ENCODE measurements at regions not wholly inside any gene's neighbourhood (a gene's known extent, or its start where the extent isn't known, plus 50 kb on each side); places are given as distances from the start of the nearest gene placed in this dataset.

DNA sequence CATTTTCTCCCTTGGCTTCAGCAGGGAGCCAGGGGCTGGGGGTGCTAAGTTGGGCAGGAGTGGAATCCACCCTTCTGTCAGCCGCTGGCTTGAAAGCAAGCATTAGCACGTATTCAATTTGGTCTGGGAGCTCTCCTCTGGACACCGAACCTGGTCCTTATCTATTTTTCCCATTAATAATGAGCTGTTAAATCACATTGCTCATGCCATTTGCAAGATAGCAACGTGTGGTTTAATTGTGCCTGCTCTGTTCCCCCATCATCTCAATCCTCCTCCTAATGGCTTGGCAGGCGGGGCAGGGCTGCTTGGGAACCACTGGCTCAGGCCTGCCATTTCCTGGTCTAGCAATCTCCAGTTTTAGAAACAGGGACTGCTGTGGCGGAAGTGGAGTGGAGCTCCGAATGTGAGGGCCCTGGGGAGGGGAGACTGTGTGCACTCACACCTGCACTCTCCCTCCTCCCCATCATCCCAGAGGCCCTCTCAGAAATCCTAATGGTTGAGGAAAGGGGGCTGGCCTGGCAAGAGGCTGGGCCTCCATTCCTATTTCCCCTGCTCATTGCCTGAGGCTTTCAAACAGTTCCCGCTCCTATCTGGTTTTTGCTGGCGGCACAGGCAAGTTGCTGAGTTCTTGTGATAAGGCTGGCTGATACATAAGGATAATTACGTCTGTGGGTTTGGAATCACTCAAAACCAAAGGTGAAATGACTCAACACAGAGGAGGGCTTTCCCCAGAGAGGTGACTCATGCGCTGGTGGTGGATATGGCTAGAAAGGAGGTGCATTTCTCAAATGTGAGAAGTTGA is 201.2 kb upstream of the E2F8 start:
- no peak overlapping the region for H3K27ac ChIP-seq
- H3K4me1 ChIP-seq (replicated peaks) = peaks cover 4% of the 10 kb centered on the region; the same call in 1 of the 2 replicates
- H3K27me3 ChIP-seq (replicated peaks) = no peaks in the 10 kb centered on the region
- H3K9me3 ChIP-seq (replicated peaks) = no peaks in the 10 kb centered on the region
- H3K4me3 ChIP-seq = no peak overlapping the region
- H3K36me3 ChIP-seq = no peaks in the 10 kb centered on the region
- DNase-seq (ENCODE audit: low read depth in 1 of 2, low spot score in 2 of 2) = peak; percentile 34 to 47

GRCh38 chr11:19441288-19441687 is 200.5 kb upstream of the E2F8 start:
- Histone ChIP-seq H3K27me3 (replicated peaks) (no peaks in the 10 kb centered on the region; the same call in 1 of the 2 replicates), H3K4me1 (replicated peaks) (peaks cover 4% of the 10 kb centered on the region; the same call in 1 of the 2 replicates), H3K9me3 (replicated peaks) (no peaks in the 10 kb centered on the region), H3K27ac (no peak overlapping the region), H3K36me3 (no peaks in the 10 kb centered on the region), H3K4me3 (no peak overlapping the region)
- no peak for DNase-seq (ENCODE audit: low read depth in 1 of 2, low spot score in 2 of 2)

DNA sequence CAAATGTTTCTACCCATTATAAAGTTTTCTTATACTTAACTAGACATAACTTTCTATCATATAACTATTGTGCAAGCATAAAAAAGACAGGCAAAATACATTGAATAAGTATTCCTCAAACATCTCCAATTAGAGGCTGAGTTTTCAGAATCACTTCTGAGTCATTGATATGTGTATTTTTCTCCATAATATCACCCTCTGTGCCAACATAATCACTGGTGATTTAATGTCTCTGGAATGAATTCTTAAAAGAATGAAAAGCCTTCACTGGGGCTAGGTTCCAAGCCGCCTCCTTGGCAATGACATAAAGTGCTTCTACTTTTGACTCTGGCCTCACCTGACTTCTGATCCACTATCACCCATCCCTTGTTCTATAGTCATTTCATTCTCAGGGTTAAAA is 197.0 kb upstream of the E2F8 start:
- H3K4me3 ChIP-seq = no peak overlapping the region
- DNase-seq (ENCODE audit: low read depth in 1 of 2, low spot score in 2 of 2) = peak in 1 of 2 experiments; percentile 7
- H3K27ac ChIP-seq = no peak overlapping the region
- no peaks in the 10 kb centered on the region for H3K36me3 ChIP-seq
- no peaks in the 10 kb centered on the region for H3K9me3 ChIP-seq (replicated peaks)
- no peaks in the 10 kb centered on the region; the same call in 1 of the 2 replicates for H3K27me3 ChIP-seq (replicated peaks)
- H3K4me1 ChIP-seq (replicated peaks) = peaks cover 4% of the 10 kb centered on the region; the same call in 1 of the 2 replicates

GRCh38 chr11:19436932-19437331 is 196.2 kb upstream of the E2F8 start:
- no peaks in the 10 kb centered on the region for H3K9me3 ChIP-seq (replicated peaks)
- H3K4me1 ChIP-seq (replicated peaks) = peaks cover 1% of the 10 kb centered on the region; the same call in 1 of the 2 replicates
- H3K27me3 ChIP-seq (replicated peaks) = no peaks in the 10 kb centered on the region; the same call in 1 of the 2 replicates
- H3K36me3 ChIP-seq = no peaks in the 10 kb centered on the region
- H3K4me3 ChIP-seq = no peak overlapping the region
- no peak for DNase-seq (ENCODE audit: low read depth in 1 of 2, low spot score in 2 of 2)
- H3K27ac ChIP-seq = no peak overlapping the region

DNA sequence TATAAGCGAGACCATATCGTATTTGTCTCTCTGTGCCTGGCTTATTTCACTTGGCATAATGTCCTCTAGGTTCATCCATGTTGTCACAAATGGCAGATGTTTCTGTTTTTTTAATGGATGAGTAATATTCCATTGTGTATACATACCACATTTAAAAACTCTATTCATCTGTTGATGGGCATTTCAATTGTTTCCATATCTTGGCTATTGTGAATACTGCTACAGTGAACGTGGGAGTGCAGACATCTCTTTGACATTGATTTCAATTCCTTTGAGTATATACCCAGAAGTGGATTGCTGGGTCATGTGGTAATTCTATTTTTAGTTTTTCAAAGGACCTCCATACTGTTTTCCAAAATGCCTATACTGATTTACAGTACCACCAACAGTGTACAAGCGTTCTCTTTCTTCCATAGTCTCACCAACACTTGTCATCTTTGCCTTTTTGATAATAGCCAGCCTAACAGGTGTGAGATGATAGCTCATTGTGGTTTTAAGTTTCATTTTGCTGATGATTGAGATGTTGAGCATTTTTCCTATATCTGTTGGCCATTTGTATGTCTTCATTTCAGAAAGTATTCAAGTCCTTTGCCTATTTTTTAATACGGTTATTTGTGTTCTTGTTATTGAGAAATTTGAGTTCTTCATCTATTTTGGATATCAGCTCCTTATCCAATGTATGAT is 194.7 kb upstream of the E2F8 start:
- no peaks in the 10 kb centered on the region for H3K9me3 ChIP-seq (replicated peaks)
- no peaks in the 10 kb centered on the region; the same call in 1 of the 2 replicates for H3K27me3 ChIP-seq (replicated peaks)
- H3K4me1 ChIP-seq (replicated peaks) = no peaks in the 10 kb centered on the region
- DNase-seq (ENCODE audit: low read depth in 1 of 2, low spot score in 2 of 2) = no peak
- no peaks in the 10 kb centered on the region for H3K36me3 ChIP-seq
- no peak overlapping the region for H3K4me3 ChIP-seq
- H3K27ac ChIP-seq = no peak overlapping the region

- H3K9me3 ChIP-seq (replicated peaks) = no peaks in the 10 kb centered on the region
- H3K36me3 ChIP-seq = no peaks in the 10 kb centered on the region
- no peaks in the 10 kb centered on the region; the same call in 1 of the 2 replicates for H3K27me3 ChIP-seq (replicated peaks)
- H3K4me1 ChIP-seq (replicated peaks) = no peaks in the 10 kb centered on the region
- H3K4me3 ChIP-seq = no peak overlapping the region
- DNase-seq (ENCODE audit: low read depth in 1 of 2, low spot score in 2 of 2) = no peak
- no peak overlapping the region for H3K27ac ChIP-seq
These were observed 193.0 kb upstream of the E2F8 start for GRCh38 chr11:19433791-19434190.

GRCh38 chr11:19433367-19433766 is 192.6 kb upstream of the E2F8 start:
- DNase-seq (ENCODE audit: low read depth in 1 of 2, low spot score in 2 of 2) = no peak
- no peaks in the 10 kb centered on the region for H3K36me3 ChIP-seq
- no peaks in the 10 kb centered on the region for H3K4me1 ChIP-seq (replicated peaks)
- H3K27me3 ChIP-seq (replicated peaks) = no peaks in the 10 kb centered on the region; the same call in 1 of the 2 replicates
- H3K4me3 ChIP-seq = no peak overlapping the region
- no peaks in the 10 kb centered on the region for H3K9me3 ChIP-seq (replicated peaks)
- H3K27ac ChIP-seq = no peak overlapping the region

DNA sequence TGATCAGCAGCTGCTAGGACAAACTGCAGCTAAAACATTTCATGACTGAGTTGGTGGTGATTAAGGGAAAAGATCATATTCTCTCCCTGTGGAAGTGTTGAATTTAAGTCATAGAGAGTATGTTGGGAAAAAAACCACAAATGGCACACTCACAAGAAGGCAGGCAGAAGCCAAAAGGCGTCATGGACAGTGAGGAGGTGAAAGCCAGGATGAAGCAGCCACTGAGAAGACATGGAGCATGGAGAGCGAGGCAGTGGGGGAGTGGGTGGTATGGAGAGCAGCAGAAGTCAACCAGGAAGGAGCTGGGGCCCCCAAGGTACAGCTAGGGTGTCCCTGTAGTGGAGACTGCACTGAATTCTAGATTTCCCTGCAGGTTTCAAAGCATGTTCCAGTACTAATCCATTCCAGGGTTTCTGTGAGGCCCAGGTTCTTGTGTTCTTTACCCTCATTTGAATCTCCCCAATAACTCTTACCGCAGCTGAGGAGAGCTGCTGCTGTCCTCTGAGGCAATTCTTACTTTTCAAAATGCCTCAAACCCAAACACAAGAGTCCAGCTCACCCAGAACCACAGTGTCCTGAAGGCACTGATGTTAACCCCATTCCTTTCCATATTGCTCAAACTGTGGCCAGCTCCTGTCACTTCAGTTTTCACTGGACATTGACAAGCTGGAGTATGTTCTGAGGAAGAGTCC is 191.8 kb upstream of the E2F8 start:
- Histone ChIP-seq H3K27me3 (replicated peaks) (no peaks in the 10 kb centered on the region; the same call in 1 of the 2 replicates), H3K9me3 (replicated peaks) (no peaks in the 10 kb centered on the region), H3K4me1 (replicated peaks) (no peaks in the 10 kb centered on the region), H3K27ac (no peak overlapping the region), H3K4me3 (no peak overlapping the region), H3K36me3 (no peaks in the 10 kb centered on the region)
- no peak for DNase-seq (ENCODE audit: low read depth in 1 of 2, low spot score in 2 of 2)

GRCh38 chr11:19430754-19431398 is 190.1 kb upstream of the E2F8 start:
- Histone ChIP-seq H3K4me1 (replicated peaks) (no peaks in the 10 kb centered on the region), H3K9me3 (replicated peaks) (no peaks in the 10 kb centered on the region)
- DNase-seq (ENCODE audit: low read depth in 1 of 2, low spot score in 2 of 2) = no peak

DNA sequence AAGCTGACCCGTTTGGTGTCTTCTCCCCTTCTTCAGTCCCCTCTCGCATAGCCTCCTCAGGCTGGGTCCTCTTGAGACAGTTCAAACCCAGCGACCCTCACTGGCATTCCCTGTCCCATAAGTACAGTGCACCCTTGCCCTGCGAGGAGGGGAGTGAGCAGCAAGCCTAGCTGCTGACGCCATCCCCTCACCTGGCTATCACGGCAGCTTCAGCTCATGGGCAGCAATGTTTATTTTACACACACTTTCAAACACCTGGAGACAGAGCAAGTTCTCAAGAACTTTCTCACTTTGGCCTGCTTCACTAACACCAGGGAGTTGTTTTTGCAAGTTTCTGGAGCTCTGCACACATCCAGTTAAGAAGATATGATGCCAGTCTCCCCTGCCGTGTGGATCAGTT is 189.6 kb upstream of the E2F8 start:
- DNase-seq (ENCODE audit: low read depth in 1 of 2, low spot score in 2 of 2) = no peak
- Histone ChIP-seq H3K27ac (no peak overlapping the region), H3K36me3 (no peaks in the 10 kb centered on the region), H3K27me3 (replicated peaks) (no peaks in the 10 kb centered on the region), H3K4me1 (replicated peaks) (no peaks in the 10 kb centered on the region), H3K4me3 (no peak overlapping the region), H3K9me3 (replicated peaks) (no peaks in the 10 kb centered on the region)

More at GRCh38 chr11:19430754-19431398, 190.1 kb upstream of the E2F8 start:
- H3K36me3 ChIP-seq = no peaks in the 10 kb centered on the region
- H3K27me3 ChIP-seq (replicated peaks) = no peaks in the 10 kb centered on the region
- H3K4me3 ChIP-seq = no peak overlapping the region
- H3K27ac ChIP-seq = no peak overlapping the region

DNA sequence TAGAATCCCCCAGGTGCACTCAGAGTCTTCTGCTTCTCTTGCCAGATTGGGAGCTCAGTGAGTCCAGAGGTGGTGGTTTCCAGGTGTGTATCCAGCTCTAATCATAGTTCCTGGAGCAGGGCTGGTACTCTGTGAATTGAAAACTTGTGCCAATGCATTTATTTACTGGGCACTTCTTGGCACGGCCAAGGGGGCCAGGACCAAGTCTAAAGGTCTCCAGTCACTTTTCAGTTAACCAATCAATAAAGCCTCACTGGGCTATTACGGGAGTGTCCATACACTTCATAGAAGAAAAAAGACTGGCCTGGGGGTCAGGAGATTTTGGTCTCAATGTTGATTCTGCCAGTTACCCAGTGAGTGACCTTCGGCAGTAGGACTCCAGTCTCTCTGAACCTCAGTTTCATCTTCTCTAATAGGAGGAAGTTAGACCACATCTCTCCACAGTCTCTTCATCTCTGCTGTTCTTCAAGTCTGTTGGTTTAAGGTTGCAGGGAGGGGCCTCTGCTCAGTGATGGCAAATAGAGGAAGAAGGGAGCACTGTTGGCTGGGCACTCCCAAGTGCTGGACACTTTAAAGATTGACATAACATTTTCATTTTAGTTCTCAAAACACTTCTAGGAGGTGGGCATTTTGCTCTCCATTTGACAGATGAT is 188.5 kb upstream of the E2F8 start:
- H3K27ac ChIP-seq = no peak overlapping the region
- H3K36me3 ChIP-seq = no peaks in the 10 kb centered on the region
- H3K27me3 ChIP-seq (replicated peaks) = no peaks in the 10 kb centered on the region
- H3K4me1 ChIP-seq (replicated peaks) = no peaks in the 10 kb centered on the region
- no peak overlapping the region for H3K4me3 ChIP-seq
- H3K9me3 ChIP-seq (replicated peaks) = no peaks in the 10 kb centered on the region
- DNase-seq (ENCODE audit: low read depth in 1 of 2, low spot score in 2 of 2) = no peak

DNA sequence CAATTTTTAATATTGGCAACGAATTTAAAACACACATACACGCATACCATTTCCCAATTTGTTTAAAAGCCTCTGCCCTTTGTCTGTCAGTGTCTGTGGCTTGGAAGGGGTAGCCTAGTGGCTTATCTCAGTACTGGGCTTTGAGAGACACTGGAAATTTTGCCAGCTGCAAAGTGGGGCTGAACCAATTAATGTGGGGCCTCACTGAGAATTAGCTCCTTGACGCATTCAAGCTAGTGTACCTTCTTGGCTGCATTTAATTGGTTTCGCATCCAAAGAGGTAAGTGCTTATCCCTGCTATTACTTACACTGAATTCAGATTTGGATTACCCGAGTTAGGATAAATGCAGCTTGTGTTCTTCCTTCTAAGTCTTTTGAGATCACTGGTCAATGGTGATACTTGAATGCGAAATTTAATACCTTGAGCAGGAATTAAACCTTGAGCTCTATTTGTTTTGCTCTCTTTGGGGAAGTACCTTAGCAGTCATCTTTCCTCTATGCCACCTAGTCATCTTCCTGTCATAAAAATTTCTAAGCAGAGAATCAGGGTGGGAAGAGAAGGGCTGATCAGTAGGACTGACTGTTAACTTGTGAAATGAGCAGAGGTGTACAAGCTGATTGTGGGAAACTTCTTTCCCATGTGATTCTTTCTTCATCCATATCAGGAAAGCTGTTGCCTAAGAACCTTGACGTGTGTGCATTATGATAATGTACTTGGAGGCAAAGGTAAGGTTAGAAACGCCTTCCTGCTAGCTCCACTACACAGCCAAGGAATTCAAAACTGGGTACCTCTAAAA is 187.7 kb upstream of the E2F8 start:
- Histone ChIP-seq H3K4me1 (replicated peaks) (no peaks in the 10 kb centered on the region), H3K9me3 (replicated peaks) (no peaks in the 10 kb centered on the region), H3K36me3 (no peaks in the 10 kb centered on the region), H3K27ac (no peak overlapping the region), H3K4me3 (no peak overlapping the region), H3K27me3 (replicated peaks) (no peaks in the 10 kb centered on the region)
- DNase-seq (ENCODE audit: low read depth in 1 of 2, low spot score in 2 of 2) = no peak

Measured in SJSA1 (cell line).